ENCODE measurements at regions not wholly inside any gene's neighbourhood (a gene's known extent, or its start where the extent isn't known, plus 50 kb on each side); places are given as distances from the start of the nearest gene placed in this dataset.
"Not testable (repeated sequence)": the region's sequence is repeated elsewhere in the genome, so short reads cannot be mapped to it uniquely, and the experiment has no call there.

DNA sequence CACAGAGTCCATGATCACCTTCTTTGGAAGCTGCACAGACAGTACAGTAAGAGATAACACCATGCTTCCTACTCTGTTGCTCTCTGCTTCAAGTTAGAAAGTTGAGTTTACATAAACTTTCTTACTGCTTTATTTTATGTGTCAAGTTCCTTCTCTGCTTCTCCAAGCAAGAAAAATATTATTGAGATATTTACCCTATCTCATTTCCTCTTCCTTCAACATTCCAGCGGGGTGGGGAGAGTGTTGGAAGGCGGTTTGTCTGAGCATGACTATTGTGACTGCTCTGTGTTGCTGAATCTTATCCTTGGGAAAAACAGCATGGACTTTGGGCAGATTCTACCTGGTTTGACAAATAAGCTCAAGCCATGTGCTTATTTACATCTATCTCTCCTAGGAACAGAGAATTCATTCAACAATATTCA is 66.9 kb upstream of the EPB41L4A start:
- WGBS, 2 donors: 53 to 56% methylated on average over 2 of the region's 2 CpGs
- TF ChIP-seq, protein P1, sequence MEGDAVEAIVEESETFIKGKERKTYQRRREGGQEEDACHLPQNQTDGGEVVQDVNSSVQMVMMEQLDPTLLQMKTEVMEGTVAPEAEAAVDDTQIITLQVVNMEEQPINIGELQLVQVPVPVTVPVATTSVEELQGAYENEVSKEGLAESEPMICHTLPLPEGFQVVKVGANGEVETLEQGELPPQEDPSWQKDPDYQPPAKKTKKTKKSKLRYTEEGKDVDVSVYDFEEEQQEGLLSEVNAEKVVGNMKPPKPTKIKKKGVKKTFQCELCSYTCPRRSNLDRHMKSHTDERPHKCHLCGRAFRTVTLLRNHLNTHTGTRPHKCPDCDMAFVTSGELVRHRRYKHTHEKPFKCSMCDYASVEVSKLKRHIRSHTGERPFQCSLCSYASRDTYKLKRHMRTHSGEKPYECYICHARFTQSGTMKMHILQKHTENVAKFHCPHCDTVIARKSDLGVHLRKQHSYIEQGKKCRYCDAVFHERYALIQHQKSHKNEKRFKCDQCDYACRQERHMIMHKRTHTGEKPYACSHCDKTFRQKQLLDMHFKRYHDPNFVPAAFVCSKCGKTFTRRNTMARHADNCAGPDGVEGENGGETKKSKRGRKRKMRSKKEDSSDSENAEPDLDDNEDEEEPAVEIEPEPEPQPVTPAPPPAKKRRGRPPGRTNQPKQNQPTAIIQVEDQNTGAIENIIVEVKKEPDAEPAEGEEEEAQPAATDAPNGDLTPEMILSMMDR (IDR thresholded peaks at IDR 0.05): no peak
- TF ChIP-seq POLR2A (IDR thresholded peaks at IDR 0.05): no peak
- no peak overlapping the region for H3K4me3 ChIP-seq (ENCODE audit: low read depth, poor library complexity, severe bottlenecking)
- DNase-seq (ENCODE audit: low spot score in 2 of 2): no peak
- intact Hi-C loops (cut with DNase I; ENCODE audit: low total_unique reads): no loop called here

DNA sequence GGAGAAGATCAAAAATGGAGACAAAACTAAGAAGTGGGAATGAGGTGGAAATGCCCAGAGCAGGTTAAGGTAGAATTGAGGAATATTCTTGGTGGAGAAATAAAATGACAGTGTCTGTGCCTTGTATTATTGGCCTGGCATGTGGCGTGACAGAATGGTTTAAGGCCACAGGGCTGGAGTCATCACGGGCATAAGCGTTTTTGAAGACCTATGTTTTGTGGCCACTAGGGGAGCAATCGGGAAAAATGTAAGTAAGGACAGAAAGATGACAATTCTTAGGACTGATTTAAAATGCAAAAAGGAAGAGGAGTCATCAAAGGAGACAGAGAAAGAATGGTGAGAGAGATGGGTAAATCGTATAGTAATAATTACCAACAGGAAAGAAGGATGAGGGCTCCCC is 72.2 kb upstream of the EPB41L4A start:
- H3K4me3 ChIP-seq (ENCODE audit: low read depth, poor library complexity, severe bottlenecking): no peak overlapping the region
- no peak for DNase-seq (ENCODE audit: low spot score in 2 of 2)
- intact Hi-C loops (cut with DNase I; ENCODE audit: low total_unique reads): no loop called here
- 82% methylated on average over 5 of the region's 5 CpGs for WGBS, 2 donors
- TF ChIP-seq, protein P1 (IDR thresholded peaks at IDR 0.05): no peak
- TF ChIP-seq POLR2A (IDR thresholded peaks at IDR 0.05): no peak

DNA sequence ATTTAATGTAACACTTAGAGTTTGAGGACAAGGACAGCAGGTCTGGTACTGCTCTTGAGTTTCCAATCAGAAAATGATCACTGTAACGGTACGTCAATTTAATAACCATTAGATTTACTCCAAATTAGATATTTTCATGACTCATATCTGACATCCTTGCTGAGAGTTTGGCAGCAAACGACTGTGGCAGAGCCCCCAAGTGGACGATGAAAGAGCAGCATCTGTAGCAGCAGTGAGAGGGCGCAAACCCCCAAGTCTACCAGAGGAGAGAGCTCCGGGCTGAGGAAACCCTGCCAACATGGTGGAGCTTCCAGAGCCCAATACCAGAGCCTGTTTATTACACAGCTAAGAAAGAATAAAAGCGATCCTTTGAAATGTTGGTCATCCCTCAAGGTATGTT is 73.2 kb upstream of the EPB41L4A start:
- H3K4me3 ChIP-seq (ENCODE audit: low read depth, poor library complexity, severe bottlenecking): no peak overlapping the region
- WGBS, 2 donors: 16 to 19% methylated on average over 7 of the region's 7 CpGs
- intact Hi-C loops (cut with DNase I; ENCODE audit: low total_unique reads): no loop called here
- TF ChIP-seq, protein P1 (IDR thresholded peaks at IDR 0.05): no peak
- TF ChIP-seq POLR2A (IDR thresholded peaks at IDR 0.05): no peak
- DNase-seq (ENCODE audit: low spot score in 2 of 2): no peak

DNA sequence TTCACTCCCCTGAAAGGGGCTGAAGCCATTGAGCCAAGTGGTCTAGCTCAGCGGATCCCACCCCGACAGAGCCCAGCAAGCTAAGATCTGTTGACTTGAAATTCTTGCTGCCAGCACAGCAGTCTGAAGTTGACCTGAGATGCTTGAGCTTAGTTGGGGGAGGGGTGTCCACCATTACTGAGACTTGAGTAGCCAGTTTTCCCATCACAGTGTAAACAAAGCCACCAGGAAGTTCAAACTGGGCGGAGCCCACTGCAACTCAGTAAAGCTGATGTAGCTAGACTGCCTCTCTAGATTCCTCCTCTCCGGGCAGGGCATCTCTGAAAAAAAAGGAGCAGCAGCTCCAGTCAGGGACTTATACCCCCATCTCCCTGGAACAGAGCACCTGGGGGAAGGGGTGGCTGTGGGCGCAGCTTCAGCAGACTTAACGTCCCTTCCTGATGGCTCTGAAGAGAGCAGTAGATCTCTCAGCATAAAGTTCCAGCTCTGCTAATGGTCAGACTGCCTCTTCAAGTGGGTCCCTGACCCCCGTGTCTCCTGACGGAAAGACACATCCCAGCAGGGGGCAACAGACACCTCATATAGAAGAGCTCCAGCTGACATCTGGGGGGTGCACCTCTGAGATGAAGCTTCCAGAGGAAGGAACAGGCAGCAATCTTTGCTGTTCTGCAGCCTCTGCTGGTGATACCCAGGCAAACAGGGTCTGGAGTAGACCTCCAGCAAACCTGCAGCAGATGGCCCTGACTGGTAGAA is 84.8 kb upstream of the EPB41L4A start:
- intact Hi-C loops (cut with DNase I; ENCODE audit: low total_unique reads); DNase-seq (ENCODE audit: low spot score in 2 of 2); H3K4me3 ChIP-seq (ENCODE audit: low read depth, poor library complexity, severe bottlenecking): not testable (repeated sequence)
- 80 to 100% methylated on average over 4 to 6 of the region's 8 CpGs for WGBS, 2 donors

DNA sequence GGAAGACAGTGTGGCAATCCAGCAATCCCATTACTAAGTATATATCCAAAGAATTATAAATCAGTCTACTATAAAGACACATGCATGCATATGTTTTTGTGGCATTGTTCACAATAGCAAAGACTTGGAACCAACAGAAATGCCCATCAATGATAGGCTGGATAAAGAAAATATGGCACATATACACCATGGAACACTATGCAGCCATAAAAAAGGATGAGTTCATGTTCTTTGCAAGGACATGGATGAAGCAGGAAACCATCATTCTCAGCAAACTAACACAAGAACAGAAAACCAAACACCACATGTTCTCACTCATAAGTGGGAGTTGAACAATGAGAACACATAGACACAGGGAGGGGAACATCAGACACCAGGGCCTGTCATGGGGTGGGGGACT is 90.0 kb upstream of the EPB41L4A start:
- H3K4me3 ChIP-seq (ENCODE audit: low read depth, poor library complexity, severe bottlenecking); DNase-seq (ENCODE audit: low spot score in 2 of 2); intact Hi-C loops (cut with DNase I; ENCODE audit: low total_unique reads): not testable (repeated sequence)

DNA sequence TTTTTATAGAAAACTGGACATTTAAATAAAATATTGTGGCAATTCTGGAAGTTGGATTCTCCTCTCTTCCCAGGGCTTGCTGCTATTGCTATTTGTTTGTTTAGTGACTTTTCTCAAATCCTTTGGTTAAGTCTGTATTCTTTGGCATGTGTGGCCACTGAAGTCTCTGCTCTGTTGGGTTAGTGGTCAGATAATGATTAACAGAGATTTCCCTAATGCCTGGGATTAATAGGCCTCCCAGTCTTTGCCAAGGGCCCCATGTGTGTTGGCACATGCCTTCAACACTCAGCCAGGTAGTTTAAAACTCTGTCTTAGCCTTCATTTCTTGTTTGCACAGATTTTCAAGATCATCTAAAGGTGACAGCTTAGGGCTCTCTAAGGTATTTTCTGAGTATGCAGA is 92.8 kb upstream of the EPB41L4A start:
- intact Hi-C loops (cut with DNase I; ENCODE audit: low total_unique reads): no loop called here
- H3K4me3 ChIP-seq (ENCODE audit: low read depth, poor library complexity, severe bottlenecking): no peak overlapping the region
- no peak for TF ChIP-seq POLR2A (IDR thresholded peaks at IDR 0.05)
- TF ChIP-seq, protein P1 (IDR thresholded peaks at IDR 0.05): no peak
- DNase-seq (ENCODE audit: low spot score in 2 of 2): no peak

DNA sequence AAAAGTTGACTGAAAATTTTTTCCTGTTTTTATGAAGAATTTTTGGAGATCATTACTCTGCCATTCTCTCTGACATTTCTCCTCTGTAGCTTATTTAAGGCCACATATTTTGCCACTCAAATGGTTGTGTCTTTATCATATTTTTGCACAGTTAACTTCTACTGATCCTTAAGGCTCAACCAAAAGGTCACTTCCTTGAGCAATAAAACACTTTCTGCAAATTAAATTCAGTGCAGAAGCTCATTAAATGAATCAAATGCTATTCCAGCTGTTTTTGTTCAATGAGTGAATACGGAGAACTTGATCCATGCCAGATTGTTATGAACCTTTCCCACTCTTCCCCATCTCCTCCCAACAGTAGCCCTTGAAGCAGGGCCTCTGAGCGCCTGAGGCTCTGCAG is 93.8 kb upstream of the EPB41L4A start:
- intact Hi-C loops (cut with DNase I; ENCODE audit: low total_unique reads): no loop called here
- no peak overlapping the region for H3K4me3 ChIP-seq (ENCODE audit: low read depth, poor library complexity, severe bottlenecking)
- no peak for DNase-seq (ENCODE audit: low spot score in 2 of 2)
- WGBS, 2 donors: 34% methylated on average over 2 of the region's 2 CpGs
- TF ChIP-seq, protein P1 (IDR thresholded peaks at IDR 0.05): no peak
- no peak for TF ChIP-seq POLR2A (IDR thresholded peaks at IDR 0.05)
